Thoracic aorta (tissue), 2 donors: ENCODE measurements at regions not wholly inside any gene's neighbourhood (a gene's known extent, or its start where the extent isn't known, plus 50 kb on each side); places are given as distances from the start of the nearest gene placed in this dataset.
"Not testable (repeated sequence)": the region's sequence is repeated elsewhere in the genome, so short reads cannot be mapped to it uniquely, and the experiment has no call there.

ENCODE experiments used
- ATAC-seq: fragments of 150-250 bp; one replicate; pipeline ENCODE4 v1.8.0; 2017; ENCODE audit warnings: low read depth; ENCODE audit not compliant: insufficient number of reproducible peaks, low FRiP score
- DNase-seq: peaks from one replicate; pipeline ENCODE4 v3.0.0-alpha.2; 2020; ENCODE audit warnings: low spot score
- H3K27ac ChIP-seq, 2 donors: fragments of 200-600 bp; sonication (generic); 1 replicate in 1 of 2; 2 replicates in 1 of 2; pipeline ENCODE4 v1.5.1; 2016; ENCODE audit warnings: mild to moderate bottlenecking in 2 of 2, moderate library complexity in 2 of 2
- H3K27me3 ChIP-seq: fragments of 200-600 bp; sonication (generic); replicated peaks from 2 replicates; pipeline ENCODE4 v1.6.0; 2016; ENCODE audit warnings: mild to moderate bottlenecking; ENCODE audit not compliant: insufficient read depth
- H3K36me3 ChIP-seq: fragments of 200-600 bp; sonication (generic); one replicate; pipeline ENCODE4 v1.5.1; 2016
- H3K4me1 ChIP-seq, 2 donors: fragments of 200-600 bp; sonication (generic); 1 replicate in 1 of 2; 2 replicates in 1 of 2; pipeline versions ENCODE4 v1.5.1 to v1.6.0; 2016; ENCODE audit warnings: low read depth in 2 of 2, mild to moderate bottlenecking in 1 of 2; ENCODE audit not compliant: control insufficient read depth in 1 of 2
- H3K4me3 ChIP-seq: fragments of 200-600 bp; sonication (generic); 2 replicates; pipeline ENCODE4 v1.5.1; 2016; ENCODE audit warnings: mild to moderate bottlenecking
- H3K9me3 ChIP-seq: fragments of 200-600 bp; sonication (generic); 2 replicates; pipeline ENCODE4 v1.5.1; 2016
- TF ChIP-seq, protein P1 (sequence below): fragments of 200-600 bp; sonication (generic); IDR thresholded peaks from one replicate; pipeline ENCODE4 v1.5.1; 2019; ENCODE audit warnings: antibody characterized with exemption

DNA sequence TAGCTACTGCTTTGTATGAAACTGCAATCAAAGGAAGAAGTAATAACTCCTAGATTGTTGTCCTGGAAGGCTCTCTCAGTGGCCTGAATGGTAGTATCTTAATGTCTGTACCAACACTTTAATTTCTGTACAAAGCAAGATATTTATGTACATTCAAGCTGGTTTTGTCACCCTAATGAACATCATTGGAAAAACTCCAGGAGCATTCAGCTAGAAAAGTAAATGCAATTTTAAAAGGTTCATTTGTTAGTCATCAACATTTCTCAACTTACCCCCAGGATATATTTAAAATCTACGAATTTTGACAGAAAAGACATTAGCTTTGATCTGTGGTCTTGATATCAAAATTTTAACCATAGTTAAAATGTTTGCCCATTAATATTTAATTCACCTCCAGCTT is 80.0 kb upstream of the FGF13 start:
- H3K9me3 ChIP-seq = no peaks in the 10 kb centered on the region
- no peak overlapping the region for H3K27ac ChIP-seq
- H3K4me1 ChIP-seq = no peaks in the 10 kb centered on the region
- no peak overlapping the region for H3K4me3 ChIP-seq
- no peaks in the 10 kb centered on the region for H3K27me3 ChIP-seq
- ATAC-seq = no peak
- TF ChIP-seq, protein P1, sequence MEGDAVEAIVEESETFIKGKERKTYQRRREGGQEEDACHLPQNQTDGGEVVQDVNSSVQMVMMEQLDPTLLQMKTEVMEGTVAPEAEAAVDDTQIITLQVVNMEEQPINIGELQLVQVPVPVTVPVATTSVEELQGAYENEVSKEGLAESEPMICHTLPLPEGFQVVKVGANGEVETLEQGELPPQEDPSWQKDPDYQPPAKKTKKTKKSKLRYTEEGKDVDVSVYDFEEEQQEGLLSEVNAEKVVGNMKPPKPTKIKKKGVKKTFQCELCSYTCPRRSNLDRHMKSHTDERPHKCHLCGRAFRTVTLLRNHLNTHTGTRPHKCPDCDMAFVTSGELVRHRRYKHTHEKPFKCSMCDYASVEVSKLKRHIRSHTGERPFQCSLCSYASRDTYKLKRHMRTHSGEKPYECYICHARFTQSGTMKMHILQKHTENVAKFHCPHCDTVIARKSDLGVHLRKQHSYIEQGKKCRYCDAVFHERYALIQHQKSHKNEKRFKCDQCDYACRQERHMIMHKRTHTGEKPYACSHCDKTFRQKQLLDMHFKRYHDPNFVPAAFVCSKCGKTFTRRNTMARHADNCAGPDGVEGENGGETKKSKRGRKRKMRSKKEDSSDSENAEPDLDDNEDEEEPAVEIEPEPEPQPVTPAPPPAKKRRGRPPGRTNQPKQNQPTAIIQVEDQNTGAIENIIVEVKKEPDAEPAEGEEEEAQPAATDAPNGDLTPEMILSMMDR = no peak
- DNase-seq = no peak
- no peaks in the 10 kb centered on the region for H3K36me3 ChIP-seq

DNA sequence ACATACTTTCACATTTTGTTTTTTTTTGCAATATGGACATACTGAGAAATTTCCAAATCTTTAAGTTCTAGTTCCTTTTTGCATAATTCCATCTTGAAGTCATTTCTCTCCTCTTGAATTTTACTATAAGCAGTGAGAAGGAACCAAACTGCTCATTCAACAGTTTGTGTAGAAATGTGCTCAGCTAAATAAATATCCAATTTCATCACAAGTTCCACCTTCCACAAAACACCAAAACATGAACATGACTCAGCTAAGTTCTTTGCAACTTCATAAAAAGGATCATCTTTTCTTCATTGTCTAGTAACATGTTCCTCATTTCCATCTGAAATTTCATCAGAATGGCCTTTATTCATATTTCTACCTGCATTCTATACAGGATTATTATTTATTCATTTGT is 77.3 kb upstream of the FGF13 start:
- H3K36me3 ChIP-seq = no peaks in the 10 kb centered on the region
- DNase-seq (no peak), ATAC-seq (no peak)
- no peak overlapping the region for H3K4me3 ChIP-seq
- no peaks in the 10 kb centered on the region for H3K9me3 ChIP-seq
- TF ChIP-seq, protein P1 = no peak
- H3K27me3 ChIP-seq = no peaks in the 10 kb centered on the region
- H3K27ac ChIP-seq = no peak overlapping the region
- H3K4me1 ChIP-seq = no peaks in the 10 kb centered on the region

DNA sequence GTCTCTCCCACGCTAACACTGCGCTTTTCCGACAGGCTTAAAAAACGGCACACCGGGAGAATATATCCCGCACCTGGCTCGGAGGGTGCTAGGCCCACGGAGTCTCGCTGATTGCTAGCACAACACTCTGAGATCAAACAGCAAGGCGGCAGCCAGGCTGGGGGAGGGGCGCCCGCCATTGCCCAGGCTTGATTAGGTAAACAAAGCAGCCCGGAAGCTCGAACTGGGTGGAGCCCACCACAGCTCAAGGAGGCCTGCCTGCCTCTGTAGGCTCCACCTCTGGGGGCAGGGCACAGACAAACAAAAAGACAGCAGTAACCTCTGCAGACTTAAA is 67.0 kb upstream of the FGF13 start:
- not testable (repeated sequence) for H3K4me1 ChIP-seq, ATAC-seq, H3K9me3 ChIP-seq, H3K4me3 ChIP-seq, H3K27me3 ChIP-seq, H3K27ac ChIP-seq, H3K36me3 ChIP-seq, DNase-seq

DNA sequence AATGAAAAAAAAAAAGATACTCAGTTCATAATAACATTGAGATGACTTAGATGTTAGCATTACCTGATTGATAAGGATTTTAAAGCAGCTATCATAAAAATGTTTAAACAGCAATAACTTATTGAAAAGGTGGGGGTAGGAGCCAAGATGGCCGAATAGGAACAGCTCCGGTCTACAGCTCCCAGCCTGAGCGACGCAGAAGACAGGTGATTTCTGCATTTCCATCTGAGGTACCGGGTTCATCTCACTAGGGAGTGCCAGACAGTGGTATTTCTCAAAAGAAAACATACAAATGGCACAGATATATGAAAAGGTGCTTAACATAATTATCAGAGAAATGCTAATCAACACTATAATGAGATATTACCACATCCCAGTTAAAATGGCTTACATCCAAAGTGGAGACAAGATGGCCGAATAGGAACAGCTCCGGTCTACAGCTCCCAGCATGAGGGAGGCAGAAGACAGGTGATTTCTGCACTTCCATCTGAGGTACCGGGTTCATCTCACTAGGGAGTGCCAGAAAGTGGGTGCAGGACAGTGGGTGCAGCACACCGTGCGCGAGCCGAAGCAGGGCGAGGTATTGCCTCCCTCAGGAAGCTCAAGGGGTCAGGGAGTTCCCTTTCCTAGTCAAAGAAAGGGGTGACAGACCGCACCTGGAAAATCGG is 66.5 kb upstream of the FGF13 start:
- not testable (repeated sequence) for H3K36me3 ChIP-seq, ATAC-seq, H3K27ac ChIP-seq, H3K9me3 ChIP-seq, H3K4me3 ChIP-seq, DNase-seq, H3K27me3 ChIP-seq, H3K4me1 ChIP-seq

DNA sequence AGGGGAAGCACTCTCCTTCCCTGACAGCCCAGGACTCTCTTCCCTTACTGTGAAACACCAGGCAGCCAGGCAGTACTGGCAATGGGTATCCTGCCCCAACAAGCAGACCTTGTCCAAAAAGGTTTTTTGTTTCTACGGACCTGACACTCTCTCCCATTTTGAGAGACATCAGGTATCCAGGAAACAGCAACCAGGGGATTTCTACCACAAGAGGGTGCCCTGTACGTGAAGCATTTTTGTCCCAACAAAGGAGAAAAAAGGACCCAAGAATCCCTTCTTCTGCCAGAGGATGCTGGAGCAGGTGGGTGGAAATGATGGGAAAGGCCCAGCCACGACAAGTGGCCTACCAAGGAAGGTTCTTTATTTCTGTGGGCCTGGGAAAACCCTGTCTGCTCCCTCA is 65.7 kb upstream of the FGF13 start:
- DNase-seq (no peak), ATAC-seq (no peak)
- no peak overlapping the region for H3K27ac ChIP-seq
- H3K9me3 ChIP-seq = no peaks in the 10 kb centered on the region
- no peak overlapping the region for H3K4me3 ChIP-seq
- no peaks in the 10 kb centered on the region for H3K36me3 ChIP-seq
- TF ChIP-seq, protein P1 = no peak
- H3K4me1 ChIP-seq = no peaks in the 10 kb centered on the region
- no peaks in the 10 kb centered on the region for H3K27me3 ChIP-seq

DNA sequence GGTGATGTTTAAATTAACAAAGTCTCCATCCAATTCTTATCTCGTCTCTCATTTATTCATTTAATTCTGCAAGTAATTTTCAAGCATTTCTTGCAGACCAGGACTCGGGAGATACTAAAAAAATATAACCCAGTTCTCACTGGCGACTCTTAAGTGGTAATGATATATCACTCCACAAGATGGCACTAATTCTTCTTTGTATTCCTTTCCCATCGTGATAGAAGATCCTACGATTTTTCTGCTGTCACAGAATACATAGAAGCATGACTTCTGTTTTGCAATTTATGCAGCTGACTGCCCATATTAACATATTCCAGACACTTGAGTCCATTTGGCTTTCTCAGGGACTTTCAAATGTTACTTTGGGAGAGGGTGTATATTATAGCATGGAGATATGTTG is 64.0 kb upstream of the FGF13 start:
- DNase-seq (no peak), ATAC-seq (no peak)
- H3K27ac ChIP-seq = no peak overlapping the region
- H3K4me3 ChIP-seq = no peak overlapping the region
- TF ChIP-seq, protein P1 = peak; percentile 30
- H3K27me3 ChIP-seq = no peaks in the 10 kb centered on the region
- H3K9me3 ChIP-seq = no peaks in the 10 kb centered on the region
- H3K36me3 ChIP-seq = no peaks in the 10 kb centered on the region
- no peaks in the 10 kb centered on the region for H3K4me1 ChIP-seq
